Erythroblast (primary cell): ENCODE measurements at regions not wholly inside any gene's neighbourhood (a gene's known extent, or its start where the extent isn't known, plus 50 kb on each side); places are given as distances from the start of the nearest gene placed in this dataset.
"Not testable (repeated sequence)": the region's sequence is repeated elsewhere in the genome, so short reads cannot be mapped to it uniquely, and the experiment has no call there.

Experiments
- GATA1 ChIP-seq: IDR thresholded peaks from 2 replicates; pipeline ENCODE4 v1.6.1; 2011; ENCODE audit warnings: low read depth, mild to moderate bottlenecking, control low read depth, low read length, moderate library complexity
- POLR2A ChIP-seq: IDR thresholded peaks from 2 replicates; pipeline ENCODE4 v1.6.1; 2011; ENCODE audit warnings: mild to moderate bottlenecking, low read length

DNA sequence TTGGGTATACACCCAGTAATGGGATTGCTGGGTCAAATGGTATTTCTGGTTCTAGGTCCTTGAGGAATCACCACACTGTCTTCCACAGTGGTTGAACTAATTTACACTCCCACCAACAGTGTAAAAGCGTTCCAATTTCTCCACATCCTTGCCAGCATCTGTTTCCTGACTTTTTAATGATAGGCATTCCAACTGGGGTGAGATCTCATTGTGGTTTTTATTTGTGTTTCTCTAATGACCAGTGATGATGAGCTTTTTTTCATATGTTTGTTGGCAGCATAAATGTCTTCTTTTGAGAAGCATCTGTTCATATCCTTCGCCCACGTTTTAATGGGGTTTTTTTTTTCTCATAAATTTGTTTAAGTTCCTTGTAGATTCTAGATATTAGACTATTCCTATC lies 448.3 kb upstream of the RGMB start:
- TF ChIP-seq POLR2A, GATA1: not testable (repeated sequence)
